ENCODE measurements at regions not wholly inside any gene's neighbourhood (a gene's known extent, or its start where the extent isn't known, plus 50 kb on each side); places are given as distances from the start of the nearest gene placed in this dataset.
A peak's percentile ranks its signal among the peaks of the same experiment; 100 is the strongest.

DNA sequence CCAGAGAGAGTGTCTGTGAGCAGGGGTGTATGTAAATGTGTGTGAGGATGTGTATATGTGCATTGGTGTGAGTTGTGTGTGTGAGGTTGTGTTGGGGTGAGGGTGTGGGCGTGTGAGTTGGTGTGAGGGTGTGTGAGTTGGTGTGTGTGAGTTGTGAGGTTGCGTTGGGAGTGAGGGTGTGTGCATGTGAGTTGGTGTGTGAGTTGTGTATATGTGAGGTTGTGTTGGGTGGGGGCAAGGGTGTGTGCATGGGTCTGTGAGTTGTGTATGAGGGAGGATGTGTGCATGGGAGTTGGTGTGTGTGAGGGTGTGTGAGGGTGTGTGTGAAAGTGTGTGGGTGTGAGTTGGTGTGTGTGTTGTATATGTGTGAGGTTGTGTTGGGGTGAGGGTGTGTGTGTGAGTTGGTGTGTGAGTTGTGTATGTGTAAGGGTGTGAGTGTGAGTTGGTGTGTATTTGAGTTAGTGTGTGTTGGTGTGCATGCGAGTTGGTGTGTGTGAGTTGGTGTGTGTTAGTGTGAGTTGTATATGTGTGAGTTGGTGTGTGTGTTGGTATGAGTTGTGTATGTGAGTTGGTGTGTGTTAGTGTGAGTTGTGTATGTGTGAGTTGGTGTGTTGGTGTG is 161.6 kb upstream of the IER5L start:
- no peak overlapping the region for H3K9ac ChIP-seq
- H3K4me1 ChIP-seq (ENCODE audit: low read depth, poor library complexity, severe bottlenecking) = peaks cover 30% of the 10 kb centered on the region
- H3K27ac ChIP-seq = no peak overlapping the region
- H3K4me2 ChIP-seq = no peak overlapping the region
- H3K79me2 ChIP-seq (ENCODE audit: insufficient read depth, low read depth) = no peaks in the 10 kb centered on the region
- no peak overlapping the region for H2AFZ ChIP-seq (ENCODE audit: low read depth)
- no peaks in the 10 kb centered on the region for H4K20me1 ChIP-seq (ENCODE audit: insufficient read depth)
- TF ChIP-seq, protein P1, sequence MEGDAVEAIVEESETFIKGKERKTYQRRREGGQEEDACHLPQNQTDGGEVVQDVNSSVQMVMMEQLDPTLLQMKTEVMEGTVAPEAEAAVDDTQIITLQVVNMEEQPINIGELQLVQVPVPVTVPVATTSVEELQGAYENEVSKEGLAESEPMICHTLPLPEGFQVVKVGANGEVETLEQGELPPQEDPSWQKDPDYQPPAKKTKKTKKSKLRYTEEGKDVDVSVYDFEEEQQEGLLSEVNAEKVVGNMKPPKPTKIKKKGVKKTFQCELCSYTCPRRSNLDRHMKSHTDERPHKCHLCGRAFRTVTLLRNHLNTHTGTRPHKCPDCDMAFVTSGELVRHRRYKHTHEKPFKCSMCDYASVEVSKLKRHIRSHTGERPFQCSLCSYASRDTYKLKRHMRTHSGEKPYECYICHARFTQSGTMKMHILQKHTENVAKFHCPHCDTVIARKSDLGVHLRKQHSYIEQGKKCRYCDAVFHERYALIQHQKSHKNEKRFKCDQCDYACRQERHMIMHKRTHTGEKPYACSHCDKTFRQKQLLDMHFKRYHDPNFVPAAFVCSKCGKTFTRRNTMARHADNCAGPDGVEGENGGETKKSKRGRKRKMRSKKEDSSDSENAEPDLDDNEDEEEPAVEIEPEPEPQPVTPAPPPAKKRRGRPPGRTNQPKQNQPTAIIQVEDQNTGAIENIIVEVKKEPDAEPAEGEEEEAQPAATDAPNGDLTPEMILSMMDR (conservative IDR thresholded peaks at IDR 0.05; ENCODE audit: low read depth, low read length) = no peak
- H3K4me3 ChIP-seq (IDR thresholded peaks at IDR 0.05; ENCODE audit: insufficient read depth, low read depth, low read length) = no peak overlapping the region
- no peaks in the 10 kb centered on the region for H3K27me3 ChIP-seq (ENCODE audit: insufficient read depth, low read depth)
- H3K36me3 ChIP-seq (ENCODE audit: insufficient read depth) = no peaks in the 10 kb centered on the region

DNA sequence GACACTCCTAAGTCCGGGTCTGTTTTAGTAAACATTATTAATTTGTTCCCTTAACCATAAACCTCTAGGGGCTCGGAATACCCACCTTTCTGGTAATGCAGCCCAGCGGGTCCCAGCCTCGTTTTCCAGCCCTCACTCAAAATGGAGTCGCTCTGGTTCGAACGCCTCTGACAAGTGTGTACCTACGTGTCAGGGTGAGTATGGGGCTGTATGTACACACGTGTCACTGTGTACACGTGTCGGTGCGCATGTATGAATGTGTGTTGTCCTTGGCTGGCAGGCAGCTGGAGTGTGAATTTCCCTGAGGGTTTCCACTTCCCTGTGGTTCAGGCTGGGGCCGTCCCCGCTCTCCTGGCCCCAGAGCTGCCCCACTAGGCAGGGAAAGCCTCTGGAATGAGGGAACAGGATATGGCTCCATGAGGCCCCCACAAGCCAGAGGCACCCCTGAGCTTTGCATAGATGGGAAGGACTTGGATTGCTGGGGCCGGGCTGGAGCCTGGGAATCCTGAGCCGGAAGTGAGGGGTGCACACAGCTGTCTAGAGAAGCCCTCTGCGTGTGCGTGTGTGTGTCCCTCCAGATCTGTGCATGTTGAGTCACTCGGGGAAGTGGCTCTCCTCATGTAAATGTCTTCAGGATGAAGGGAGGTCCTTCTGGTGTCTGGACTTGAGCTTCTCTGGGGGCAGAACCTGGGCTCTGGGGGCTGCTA is 160.8 kb upstream of the IER5L start:
- Histone ChIP-seq H3K27ac (no peak overlapping the region), H3K27me3 (ENCODE audit: insufficient read depth, low read depth) (no peaks in the 10 kb centered on the region), H3K36me3 (ENCODE audit: insufficient read depth) (no peaks in the 10 kb centered on the region), H3K4me2 (no peak overlapping the region), H3K9ac (no peak overlapping the region), H3K79me2 (ENCODE audit: insufficient read depth, low read depth) (no peaks in the 10 kb centered on the region), H3K4me1 (ENCODE audit: low read depth, poor library complexity, severe bottlenecking) (peaks cover 36% of the 10 kb centered on the region), H2AFZ (ENCODE audit: low read depth) (no peak overlapping the region), H4K20me1 (ENCODE audit: insufficient read depth) (no peaks in the 10 kb centered on the region), H3K4me3 (IDR thresholded peaks at IDR 0.05; ENCODE audit: insufficient read depth, low read depth, low read length) (no peak overlapping the region)
- TF ChIP-seq, protein P1 (conservative IDR thresholded peaks at IDR 0.05; ENCODE audit: low read depth, low read length) = no peak

DNA sequence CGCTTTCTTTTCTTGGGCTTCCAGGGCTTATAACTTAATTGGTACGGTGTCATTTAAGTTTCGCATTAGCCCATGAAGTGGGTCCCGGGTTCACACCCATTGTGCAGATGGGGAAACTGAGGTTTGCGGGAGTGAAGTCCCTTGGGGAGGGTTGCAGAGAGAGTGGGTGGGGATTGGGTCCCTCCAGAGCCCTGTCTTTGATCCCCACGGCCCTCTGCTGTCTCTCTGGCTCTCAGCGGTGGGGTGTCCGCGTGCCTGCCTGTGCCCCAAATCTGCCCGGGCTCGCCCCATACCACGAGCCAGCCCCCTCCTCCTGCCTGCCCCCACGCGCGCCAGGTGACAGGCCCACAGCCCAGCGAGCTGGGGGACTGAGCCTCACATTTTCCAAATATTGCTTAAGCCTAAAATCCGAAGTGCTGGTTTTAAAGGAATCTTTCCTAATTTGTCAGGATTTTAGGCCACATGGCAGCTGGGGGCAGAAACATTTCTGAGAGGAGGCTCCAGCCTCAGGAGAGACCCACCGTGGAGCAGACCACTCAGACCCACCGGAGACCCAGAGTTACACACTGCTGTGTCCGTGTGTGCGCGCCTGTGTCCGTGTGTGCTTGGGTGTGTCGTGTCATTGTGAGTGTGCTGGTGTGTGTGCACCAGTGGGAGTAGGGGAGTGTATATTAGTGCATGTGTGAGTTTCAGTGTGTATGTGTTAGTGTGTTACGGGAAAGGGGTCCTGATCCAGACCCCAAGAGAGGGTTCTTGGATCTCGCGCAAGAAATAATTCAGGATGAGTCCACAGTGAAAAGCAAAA is 159.5 kb upstream of the IER5L start:
- H3K36me3 ChIP-seq (ENCODE audit: insufficient read depth) = no peaks in the 10 kb centered on the region
- H3K4me1 ChIP-seq (ENCODE audit: low read depth, poor library complexity, severe bottlenecking) = peaks cover 40% of the 10 kb centered on the region
- H3K4me3 ChIP-seq (IDR thresholded peaks at IDR 0.05; ENCODE audit: insufficient read depth, low read depth, low read length) = no peak overlapping the region
- TF ChIP-seq, protein P1 (conservative IDR thresholded peaks at IDR 0.05; ENCODE audit: low read depth, low read length) = no peak
- peak overlapping the region; percentile 57 for H3K4me2 ChIP-seq
- no peaks in the 10 kb centered on the region for H3K27me3 ChIP-seq (ENCODE audit: insufficient read depth, low read depth)
- no peak overlapping the region for H2AFZ ChIP-seq (ENCODE audit: low read depth)
- H3K9ac ChIP-seq = peak overlapping the region; percentile 43; the same call in 1 of the 2 replicates
- H3K79me2 ChIP-seq (ENCODE audit: insufficient read depth, low read depth) = no peaks in the 10 kb centered on the region
- no peaks in the 10 kb centered on the region for H4K20me1 ChIP-seq (ENCODE audit: insufficient read depth)
- no peak overlapping the region; the same call in 1 of the 2 replicates for H3K27ac ChIP-seq

DNA sequence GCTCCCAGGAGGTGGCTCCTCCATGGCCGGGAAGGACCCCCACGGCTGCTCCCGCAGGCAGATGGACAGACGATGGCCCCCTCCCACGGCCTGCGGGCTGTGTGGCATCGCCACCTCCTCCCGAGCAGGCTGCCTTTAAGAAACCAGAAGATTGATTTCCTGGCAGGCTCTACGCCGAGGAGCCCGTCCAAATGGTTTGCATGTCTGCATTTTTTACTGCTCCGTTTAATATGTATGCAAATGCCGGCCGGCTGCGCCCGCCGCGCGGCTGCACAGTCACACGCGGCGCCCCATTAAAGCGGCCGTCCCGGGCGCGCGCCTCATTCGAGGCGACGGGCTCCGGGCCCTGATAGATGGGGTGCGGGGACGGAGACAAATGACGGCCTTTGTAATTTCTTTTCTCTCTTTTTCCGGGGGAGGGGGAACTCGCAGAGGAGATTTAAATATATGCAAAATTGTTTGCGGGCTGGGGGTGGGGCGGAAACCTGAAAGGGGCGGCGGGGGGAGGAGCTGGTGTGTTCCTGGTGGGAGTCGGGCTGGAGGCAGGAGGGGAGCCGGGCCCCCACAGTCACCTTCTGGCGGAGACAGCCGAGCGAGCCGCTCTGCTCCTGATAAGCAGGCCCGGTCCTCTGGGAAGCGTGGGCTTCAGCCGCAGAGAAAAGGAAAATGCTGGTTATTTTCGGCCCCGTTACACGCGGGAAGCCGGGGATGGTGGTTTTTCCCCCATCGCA is 158.7 kb upstream of the IER5L start:
- no peaks in the 10 kb centered on the region for H3K36me3 ChIP-seq (ENCODE audit: insufficient read depth)
- H3K27me3 ChIP-seq (ENCODE audit: insufficient read depth, low read depth) = no peaks in the 10 kb centered on the region
- H3K4me2 ChIP-seq = peak overlapping the region; percentile 57
- no peaks in the 10 kb centered on the region for H4K20me1 ChIP-seq (ENCODE audit: insufficient read depth)
- peak overlapping the region; percentile 73; the same call in 1 of the 2 replicates for H2AFZ ChIP-seq (ENCODE audit: low read depth)
- no peak overlapping the region for H3K4me3 ChIP-seq (IDR thresholded peaks at IDR 0.05; ENCODE audit: insufficient read depth, low read depth, low read length)
- H3K79me2 ChIP-seq (ENCODE audit: insufficient read depth, low read depth) = no peaks in the 10 kb centered on the region
- H3K9ac ChIP-seq = peak overlapping the region; percentile 43; the same call in 1 of the 2 replicates
- H3K4me1 ChIP-seq (ENCODE audit: low read depth, poor library complexity, severe bottlenecking) = peaks cover 40% of the 10 kb centered on the region
- TF ChIP-seq, protein P1 (conservative IDR thresholded peaks at IDR 0.05; ENCODE audit: low read depth, low read length) = no peak
- H3K27ac ChIP-seq = peak overlapping the region; percentile 44
